ENCODE measurements at regions not wholly inside any gene's neighbourhood (a gene's known extent, or its start where the extent isn't known, plus 50 kb on each side); places are given as distances from the start of the nearest gene placed in this dataset.

DNA sequence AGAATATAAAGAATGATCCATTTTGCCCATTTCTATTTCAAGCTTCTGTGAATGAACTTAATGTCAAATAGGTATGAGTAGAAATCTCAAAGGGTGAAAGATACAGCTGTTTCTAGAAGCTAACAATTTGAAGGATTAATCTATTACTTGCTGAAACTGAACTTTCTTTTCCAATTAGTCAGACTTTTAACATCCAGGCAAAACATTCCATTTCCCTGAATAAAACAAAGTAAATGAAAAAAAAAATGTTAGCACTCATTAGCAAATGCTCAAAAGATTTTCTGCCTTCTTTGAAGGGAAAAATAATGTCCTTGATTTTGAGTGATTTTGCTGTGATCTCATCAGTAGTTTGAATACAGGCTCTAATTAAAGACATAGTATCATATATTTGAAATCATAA is 447.6 kb upstream of the PRMT6 start:
- Histone ChIP-seq H4K20me1 (ENCODE audit: insufficient read depth, poor library complexity, severe bottlenecking) (no peaks in the 10 kb centered on the region), H3K36me3 (replicated peaks; ENCODE audit: insufficient read depth, low read depth) (no peaks in the 10 kb centered on the region), H2AFZ (no peak overlapping the region), H3K27ac (no peak overlapping the region), H3K4me2 (no peak overlapping the region), H3K9me3 (ENCODE audit: low read depth) (no peaks in the 10 kb centered on the region), H3K4me1 (ENCODE audit: insufficient read depth) (no peaks in the 10 kb centered on the region), H3K79me2 (no peaks in the 10 kb centered on the region), H3K4me3 (no peak overlapping the region), H3K9me2 (replicated peaks; ENCODE audit: insufficient read depth) (no peaks in the 10 kb centered on the region), H3K27me3 (no peaks in the 10 kb centered on the region)
- no peak for DNase-seq (ENCODE audit: low spot score)
- no peak for TF ChIP-seq EZH2phosphoT487 (IDR thresholded peaks at IDR 0.05; ENCODE audit: low read depth, severe bottlenecking, unreplicated experiment)
- TF ChIP-seq, protein P1, sequence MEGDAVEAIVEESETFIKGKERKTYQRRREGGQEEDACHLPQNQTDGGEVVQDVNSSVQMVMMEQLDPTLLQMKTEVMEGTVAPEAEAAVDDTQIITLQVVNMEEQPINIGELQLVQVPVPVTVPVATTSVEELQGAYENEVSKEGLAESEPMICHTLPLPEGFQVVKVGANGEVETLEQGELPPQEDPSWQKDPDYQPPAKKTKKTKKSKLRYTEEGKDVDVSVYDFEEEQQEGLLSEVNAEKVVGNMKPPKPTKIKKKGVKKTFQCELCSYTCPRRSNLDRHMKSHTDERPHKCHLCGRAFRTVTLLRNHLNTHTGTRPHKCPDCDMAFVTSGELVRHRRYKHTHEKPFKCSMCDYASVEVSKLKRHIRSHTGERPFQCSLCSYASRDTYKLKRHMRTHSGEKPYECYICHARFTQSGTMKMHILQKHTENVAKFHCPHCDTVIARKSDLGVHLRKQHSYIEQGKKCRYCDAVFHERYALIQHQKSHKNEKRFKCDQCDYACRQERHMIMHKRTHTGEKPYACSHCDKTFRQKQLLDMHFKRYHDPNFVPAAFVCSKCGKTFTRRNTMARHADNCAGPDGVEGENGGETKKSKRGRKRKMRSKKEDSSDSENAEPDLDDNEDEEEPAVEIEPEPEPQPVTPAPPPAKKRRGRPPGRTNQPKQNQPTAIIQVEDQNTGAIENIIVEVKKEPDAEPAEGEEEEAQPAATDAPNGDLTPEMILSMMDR (IDR thresholded peaks at IDR 0.05; ENCODE audit: poor library complexity): no peak
- TF ChIP-seq EZH2 (IDR thresholded peaks at IDR 0.05; ENCODE audit: borderline replicate concordance): no peak

GRCh38 chr1:106613068-106613467 is 443.4 kb upstream of the PRMT6 start:
- Histone ChIP-seq H3K36me3 (replicated peaks; ENCODE audit: insufficient read depth, low read depth) (no peaks in the 10 kb centered on the region), H3K4me3 (no peak overlapping the region), H3K9me2 (replicated peaks; ENCODE audit: insufficient read depth) (no peaks in the 10 kb centered on the region), H2AFZ (no peak overlapping the region), H3K79me2 (no peaks in the 10 kb centered on the region), H3K4me1 (ENCODE audit: insufficient read depth) (no peaks in the 10 kb centered on the region), H3K9me3 (ENCODE audit: low read depth) (no peaks in the 10 kb centered on the region), H3K27me3 (no peaks in the 10 kb centered on the region), H4K20me1 (ENCODE audit: insufficient read depth, poor library complexity, severe bottlenecking) (no peaks in the 10 kb centered on the region), H3K27ac (no peak overlapping the region), H3K4me2 (no peak overlapping the region)
- TF ChIP-seq, protein P1 (IDR thresholded peaks at IDR 0.05; ENCODE audit: poor library complexity): no peak
- TF ChIP-seq EZH2 (IDR thresholded peaks at IDR 0.05; ENCODE audit: borderline replicate concordance) (no peak), EZH2phosphoT487 (IDR thresholded peaks at IDR 0.05; ENCODE audit: low read depth, severe bottlenecking, unreplicated experiment) (no peak)
- DNase-seq (ENCODE audit: low spot score): no peak
- 91% methylated on average over 3 of the region's 3 CpGs for WGBS (ENCODE audit: low lambda C conversion rate, missing lambda C conversion rate)

DNA sequence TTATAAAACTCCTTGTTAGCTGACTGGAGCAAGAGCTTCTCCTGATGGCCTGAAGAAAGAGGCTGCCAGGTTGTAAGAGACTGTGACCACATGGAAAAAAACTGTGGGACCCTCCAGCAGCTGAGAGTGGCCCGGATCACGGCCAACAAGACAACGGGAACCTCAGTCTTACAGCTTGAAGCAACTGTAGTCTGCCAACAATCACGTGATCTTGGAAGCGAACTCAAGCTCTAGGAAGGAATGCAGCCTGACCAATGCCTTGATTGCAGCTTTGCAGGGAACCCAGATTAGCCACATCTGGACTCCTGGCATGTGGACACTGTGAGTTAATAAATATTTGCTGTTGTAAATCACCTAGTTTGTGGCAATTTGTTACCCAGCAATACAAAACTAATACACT is 442.6 kb upstream of the PRMT6 start:
- H3K27me3 ChIP-seq: no peaks in the 10 kb centered on the region
- no peaks in the 10 kb centered on the region for H3K79me2 ChIP-seq
- no peak for DNase-seq (ENCODE audit: low spot score)
- H3K9me3 ChIP-seq (ENCODE audit: low read depth): no peaks in the 10 kb centered on the region
- H2AFZ ChIP-seq: no peak overlapping the region
- H3K4me2 ChIP-seq: no peak overlapping the region
- H3K4me3 ChIP-seq: no peak overlapping the region
- H3K9me2 ChIP-seq (replicated peaks; ENCODE audit: insufficient read depth): no peaks in the 10 kb centered on the region
- TF ChIP-seq EZH2 (IDR thresholded peaks at IDR 0.05; ENCODE audit: borderline replicate concordance): no peak
- TF ChIP-seq EZH2phosphoT487 (IDR thresholded peaks at IDR 0.05; ENCODE audit: low read depth, severe bottlenecking, unreplicated experiment): no peak
- TF ChIP-seq, protein P1 (IDR thresholded peaks at IDR 0.05; ENCODE audit: poor library complexity): no peak
- no peak overlapping the region for H3K27ac ChIP-seq
- no peaks in the 10 kb centered on the region for H3K36me3 ChIP-seq (replicated peaks; ENCODE audit: insufficient read depth, low read depth)
- WGBS (ENCODE audit: low lambda C conversion rate, missing lambda C conversion rate): 78% methylated on average over 5 of the region's 5 CpGs
- no peaks in the 10 kb centered on the region for H3K4me1 ChIP-seq (ENCODE audit: insufficient read depth)
- H4K20me1 ChIP-seq (ENCODE audit: insufficient read depth, poor library complexity, severe bottlenecking): no peaks in the 10 kb centered on the region

GRCh38 chr1:106615473-106615872 is 441.0 kb upstream of the PRMT6 start:
- H3K4me2 ChIP-seq: no peak overlapping the region
- H3K79me2 ChIP-seq: no peaks in the 10 kb centered on the region
- no peak for TF ChIP-seq EZH2 (IDR thresholded peaks at IDR 0.05; ENCODE audit: borderline replicate concordance)
- DNase-seq (ENCODE audit: low spot score): no peak
- H3K4me3 ChIP-seq: no peak overlapping the region
- no peak overlapping the region for H2AFZ ChIP-seq
- no peaks in the 10 kb centered on the region for H4K20me1 ChIP-seq (ENCODE audit: insufficient read depth, poor library complexity, severe bottlenecking)
- no peaks in the 10 kb centered on the region for H3K9me2 ChIP-seq (replicated peaks; ENCODE audit: insufficient read depth)
- no peaks in the 10 kb centered on the region for H3K36me3 ChIP-seq (replicated peaks; ENCODE audit: insufficient read depth, low read depth)
- H3K27me3 ChIP-seq: no peaks in the 10 kb centered on the region
- H3K9me3 ChIP-seq (ENCODE audit: low read depth): no peaks in the 10 kb centered on the region
- no peaks in the 10 kb centered on the region for H3K4me1 ChIP-seq (ENCODE audit: insufficient read depth)
- WGBS (ENCODE audit: low lambda C conversion rate, missing lambda C conversion rate): 82% methylated on average over 2 of the region's 2 CpGs
- no peak overlapping the region for H3K27ac ChIP-seq
